MCF 10A (cell line): ENCODE measurements at regions not wholly inside any gene's neighbourhood (a gene's known extent, or its start where the extent isn't known, plus 50 kb on each side); places are given as distances from the start of the nearest gene placed in this dataset.

ENCODE experiments used
- BruUV-seq: library from RNA; stranded (reverse); fragments of 400-500 nt; replicated peaks from 2 replicates; lab custom pipeline; 2021; lab: Mats Ljungman, UMichigan
- CTCF ChIA-PET: fragments of 300-600 bp; sonication (Branson Sonifier 250); formaldehyde crosslinking; extraction: SDS; loops from one replicate; lab custom pipeline; 2021; ENCODE audit warnings: antibody characterized with exemption, inconsistent platforms; lab: Yijun Ruan, JAX
- POLR2A ChIA-PET: fragments of 300-600, 350-650 bp; sonication (Branson Sonifier 250); formaldehyde crosslinking; extraction: SDS; loops from one replicate; lab custom pipeline; 2020; ENCODE audit warnings: antibody characterized with exemption, inconsistent platforms; lab: Yijun Ruan, JAX
- DNase-seq: peaks from one replicate; pipeline ENCODE4 v3.0.0-alpha.2; 2018; ENCODE audit not compliant: unreplicated experiment
- H3K27ac Mint-ChIP-seq: one replicate; pipeline ENCODE4 v1.8.0; 2022; ENCODE audit warnings: mild to moderate bottlenecking, low read depth, mixed read lengths; ENCODE audit not compliant: unreplicated experiment
- H3K27me3 Mint-ChIP-seq: one replicate; pipeline ENCODE4 v1.8.0; 2022; ENCODE audit warnings: mixed read lengths; ENCODE audit not compliant: insufficient read depth, unreplicated experiment
- H3K36me3 Mint-ChIP-seq: one replicate; pipeline ENCODE4 v1.8.0; 2022; ENCODE audit warnings: mild to moderate bottlenecking, moderate library complexity, mixed read lengths; ENCODE audit not compliant: insufficient read depth, unreplicated experiment
- H3K4me1 Mint-ChIP-seq: one replicate; pipeline ENCODE4 v1.8.0; 2022; ENCODE audit warnings: mixed read lengths; ENCODE audit not compliant: insufficient read depth, unreplicated experiment
- H3K4me3 Mint-ChIP-seq: one replicate; pipeline ENCODE4 v1.8.0; 2022; ENCODE audit warnings: mild to moderate bottlenecking, moderate library complexity, mixed read lengths; ENCODE audit not compliant: unreplicated experiment
- H3K9me3 Mint-ChIP-seq: one replicate; pipeline ENCODE4 v1.8.0; 2022; ENCODE audit warnings: mixed read lengths; ENCODE audit not compliant: unreplicated experiment
- CTCF ChIP-seq: fragments of 200-600 bp; IDR thresholded peaks from one replicate; pipeline ENCODE4 v1.8.0; 2022; ENCODE audit warnings: antibody characterized with exemption, mild to moderate bottlenecking; ENCODE audit not compliant: unreplicated experiment
- intact Hi-C: fragments of 100-400 bp; cut with micrococcal nuclease; formaldehyde crosslinking; loops from 2 replicates; pipeline ENCODE4 v1.14.1; 2022

- Mint-ChIP-seq H3K27me3 (no peaks in the 10 kb centered on the region), H3K36me3 (no peaks in the 10 kb centered on the region), H3K27ac (no peak overlapping the region), H3K4me1 (no peaks in the 10 kb centered on the region), H3K9me3 (no peaks in the 10 kb centered on the region), H3K4me3 (no peak overlapping the region)
- CTCF ChIA-PET, result no interaction called here
- no peak for DNase-seq
- intact Hi-C loops, result no loop called here
- BruUV-seq, result no TSS peak
- TF ChIP-seq CTCF, result no peak
- POLR2A ChIA-PET, result interaction anchor here (0.5 to 0.6 kb wide), 2 partner anchors 49 to 77 kb away, joined by 3 to 5 read pairs; no protein-coding TSS in a partner anchor
Measured at GRCh38 chr13:37945651-37946575, 76.3 kb upstream of the TRPC4 start.

GRCh38 chr13:37944869-37945442 is 75.4 kb upstream of the TRPC4 start:
- ChIA-PET POLR2A (no interaction called here), CTCF (no interaction called here)
- intact Hi-C loops, result no loop called here
- Mint-ChIP-seq H3K9me3 (no peaks in the 10 kb centered on the region), H3K4me3 (no peak overlapping the region), H3K4me1 (no peaks in the 10 kb centered on the region), H3K36me3 (no peaks in the 10 kb centered on the region), H3K27ac (no peak overlapping the region), H3K27me3 (no peaks in the 10 kb centered on the region)
- no peak for TF ChIP-seq CTCF
- BruUV-seq, result no TSS peak
- DNase-seq, result no peak

GRCh38 chr13:37944081-37944868 is 74.7 kb upstream of the TRPC4 start:
- no peaks in the 10 kb centered on the region for H3K36me3 Mint-ChIP-seq
- H3K4me1 Mint-ChIP-seq, result no peaks in the 10 kb centered on the region
- H3K27ac Mint-ChIP-seq, result no peak overlapping the region
- intact Hi-C loops, result no loop called here
- DNase-seq, result no peak
- no peaks in the 10 kb centered on the region for H3K9me3 Mint-ChIP-seq
- H3K4me3 Mint-ChIP-seq, result no peak overlapping the region
- ChIA-PET POLR2A (no interaction called here), CTCF (interaction anchor here (0.6 to 1.1 kb wide), 2 partner anchors 101 to 438 kb away, joined by 3 read pairs; no protein-coding TSS in a partner anchor)
- no peak for TF ChIP-seq CTCF
- no peaks in the 10 kb centered on the region for H3K27me3 Mint-ChIP-seq
- no TSS peak for BruUV-seq

- ChIA-PET POLR2A (interaction anchor here (0.6 to 1.2 kb wide), 2 partner anchors 8 to 1279 kb away, joined by 3 read pairs; no protein-coding TSS in a partner anchor), CTCF (no interaction called here)
- Mint-ChIP-seq H3K4me3 (no peak overlapping the region), H3K27ac (no peak overlapping the region), H3K9me3 (no peaks in the 10 kb centered on the region), H3K36me3 (no peaks in the 10 kb centered on the region), H3K4me1 (peaks cover 3% of the 10 kb centered on the region), H3K27me3 (no peaks in the 10 kb centered on the region)
- TF ChIP-seq CTCF, result no peak
- intact Hi-C loops, result no loop called here
- BruUV-seq, result no TSS peak
- DNase-seq, result no peak
Measured at GRCh38 chr13:37942929-37943328, 73.4 kb upstream of the TRPC4 start.
